Smooth muscle cell (in vitro differentiated cells): ENCODE measurements at regions not wholly inside any gene's neighbourhood (a gene's known extent, or its start where the extent isn't known, plus 50 kb on each side); places are given as distances from the start of the nearest gene placed in this dataset.

Experiments used
- DNase-seq: peaks from one replicate; lab custom pipeline; 2025; ENCODE audit not compliant: unreplicated experiment; lab: John Stamatoyannopoulos, UW
- H2AFZ ChIP-seq: fragments of 200-600 bp; sonication (generic); 2 replicates; pipeline ENCODE4 v1.6.0; 2016; ENCODE audit warnings: antibody characterized with exemption, low read depth, mild to moderate bottlenecking
- H3F3A ChIP-seq: fragments of 200-600 bp; sonication (generic); 2 replicates; pipeline ENCODE4 v1.6.0; 2017; ENCODE audit warnings: antibody characterized with exemption, low read depth
- H3K27ac ChIP-seq: fragments of 200-600 bp; sonication (generic); 2 replicates; pipeline ENCODE4 v1.5.1; 2016; ENCODE audit warnings: low read depth, mild to moderate bottlenecking
- H3K27me3 ChIP-seq: fragments of 200-600 bp; sonication (generic); 2 replicates; pipeline ENCODE4 v1.6.1; 2016; ENCODE audit warnings: low read depth, mild to moderate bottlenecking
- H3K36me3 ChIP-seq: fragments of 200-600 bp; sonication (generic); 2 replicates; pipeline ENCODE4 v1.5.1; 2016; ENCODE audit warnings: low read depth
- H3K4me1 ChIP-seq: fragments of 200-600 bp; sonication (generic); 2 replicates; pipeline ENCODE4 v1.5.1; 2016; ENCODE audit warnings: low read depth
- H3K4me2 ChIP-seq: fragments of 200-600 bp; sonication (generic); 2 replicates; pipeline ENCODE4 v1.6.0; 2016; ENCODE audit warnings: mild to moderate bottlenecking
- H3K4me3 ChIP-seq: fragments of 200-600 bp; sonication (generic); 2 replicates; pipeline ENCODE4 v1.5.1; 2016; ENCODE audit warnings: mild to moderate bottlenecking
- H3K79me2 ChIP-seq: fragments of 200-600 bp; sonication (generic); 2 replicates; pipeline ENCODE4 v1.6.0; 2016; ENCODE audit warnings: low read depth, mild to moderate bottlenecking
- H3K9ac ChIP-seq: fragments of 200-600 bp; sonication (generic); 2 replicates; pipeline ENCODE4 v1.6.0; 2016; ENCODE audit warnings: low read depth
- H3K9me3 ChIP-seq: fragments of 200-600 bp; sonication (generic); replicated peaks from 2 replicates; pipeline ENCODE4 v1.5.1; 2016; ENCODE audit warnings: low read depth
- H4K20me1 ChIP-seq: fragments of 200-600 bp; sonication (generic); 2 replicates; pipeline ENCODE4 v1.6.0; 2016; ENCODE audit warnings: low read depth
- WGBS: methylation state at CpG from one replicate; pipeline ENCODE4 v1.1.7; 2016; ENCODE audit warnings: low lambda C conversion rate; 5-methylcytosine and 5-hydroxymethylcytosine counted together
- TF ChIP-seq, protein P1 (sequence below): fragments of 200-600 bp; sonication (generic); IDR thresholded peaks from 2 replicates; pipeline ENCODE4 v1.5.1; 2017; ENCODE audit warnings: borderline replicate concordance, mild to moderate bottlenecking, antibody characterized with exemption; ENCODE audit not compliant: insufficient read depth, poor library complexity, severe bottlenecking

DNA sequence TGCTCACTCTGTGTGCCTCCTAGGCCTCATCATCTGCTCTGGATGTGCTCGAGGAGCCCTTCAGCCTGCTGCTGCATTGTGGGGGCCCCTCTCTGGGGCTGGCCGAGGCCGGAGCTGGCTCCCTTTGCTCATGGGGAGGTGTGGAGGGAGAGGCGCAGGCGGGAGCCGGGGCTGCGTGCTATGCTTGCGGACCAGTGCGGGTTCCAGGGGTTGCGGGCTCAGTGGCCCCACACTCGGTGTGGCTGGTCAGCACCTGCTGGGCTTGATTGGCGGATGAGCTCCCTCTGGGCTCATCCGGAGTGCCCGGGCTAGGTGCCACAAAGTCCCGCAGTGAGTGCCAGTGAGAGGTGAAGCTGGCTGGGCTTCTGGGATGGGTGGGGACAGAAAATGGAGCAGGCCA is 264.2 kb downstream of the SI start:
- Histone ChIP-seq H3K36me3 (no peaks in the 10 kb centered on the region), H2AFZ (no peak overlapping the region), H3K4me1 (no peaks in the 10 kb centered on the region), H3K79me2 (no peaks in the 10 kb centered on the region), H3K27ac (no peak overlapping the region), H3K27me3 (no peaks in the 10 kb centered on the region), H3F3A (no peaks in the 10 kb centered on the region), H3K9ac (no peak overlapping the region), H4K20me1 (no peaks in the 10 kb centered on the region), H3K4me3 (no peak overlapping the region), H3K4me2 (no peak overlapping the region), H3K9me3 (no peaks in the 10 kb centered on the region)
- TF ChIP-seq, protein P1, sequence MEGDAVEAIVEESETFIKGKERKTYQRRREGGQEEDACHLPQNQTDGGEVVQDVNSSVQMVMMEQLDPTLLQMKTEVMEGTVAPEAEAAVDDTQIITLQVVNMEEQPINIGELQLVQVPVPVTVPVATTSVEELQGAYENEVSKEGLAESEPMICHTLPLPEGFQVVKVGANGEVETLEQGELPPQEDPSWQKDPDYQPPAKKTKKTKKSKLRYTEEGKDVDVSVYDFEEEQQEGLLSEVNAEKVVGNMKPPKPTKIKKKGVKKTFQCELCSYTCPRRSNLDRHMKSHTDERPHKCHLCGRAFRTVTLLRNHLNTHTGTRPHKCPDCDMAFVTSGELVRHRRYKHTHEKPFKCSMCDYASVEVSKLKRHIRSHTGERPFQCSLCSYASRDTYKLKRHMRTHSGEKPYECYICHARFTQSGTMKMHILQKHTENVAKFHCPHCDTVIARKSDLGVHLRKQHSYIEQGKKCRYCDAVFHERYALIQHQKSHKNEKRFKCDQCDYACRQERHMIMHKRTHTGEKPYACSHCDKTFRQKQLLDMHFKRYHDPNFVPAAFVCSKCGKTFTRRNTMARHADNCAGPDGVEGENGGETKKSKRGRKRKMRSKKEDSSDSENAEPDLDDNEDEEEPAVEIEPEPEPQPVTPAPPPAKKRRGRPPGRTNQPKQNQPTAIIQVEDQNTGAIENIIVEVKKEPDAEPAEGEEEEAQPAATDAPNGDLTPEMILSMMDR, result no peak
- DNase-seq, result no peak
- 95% methylated on average over 15 of the region's 15 CpGs for WGBS

DNA sequence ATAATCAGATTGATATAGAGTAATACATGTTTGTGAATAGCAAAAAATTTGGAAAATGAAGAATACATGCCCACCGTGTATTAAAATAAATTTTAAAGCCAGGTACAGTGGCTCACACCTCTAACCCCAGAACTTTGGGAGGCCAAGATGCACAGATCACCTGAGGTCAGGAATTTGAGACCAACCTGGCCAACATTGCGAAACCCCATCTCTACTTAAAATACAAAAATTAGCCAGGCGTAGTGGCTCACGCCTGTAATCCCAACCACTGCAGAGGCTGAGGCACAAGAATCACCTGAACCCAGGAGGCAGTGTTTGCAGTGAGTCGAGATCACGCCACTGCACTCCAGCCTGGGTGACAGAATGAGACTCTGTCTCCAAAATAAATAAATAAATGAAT is 266.3 kb downstream of the SI start:
- Histone ChIP-seq H3K27ac (no peak overlapping the region), H2AFZ (no peak overlapping the region), H3K9me3 (no peaks in the 10 kb centered on the region), H3F3A (no peaks in the 10 kb centered on the region), H3K4me2 (no peak overlapping the region), H3K36me3 (no peaks in the 10 kb centered on the region), H3K4me1 (no peaks in the 10 kb centered on the region), H3K79me2 (no peaks in the 10 kb centered on the region), H3K9ac (no peak overlapping the region), H3K4me3 (no peak overlapping the region), H3K27me3 (no peaks in the 10 kb centered on the region), H4K20me1 (no peaks in the 10 kb centered on the region)
- WGBS, result 95% methylated on average over 6 of the region's 6 CpGs
- no peak for DNase-seq
- TF ChIP-seq, protein P1, result no peak

DNA sequence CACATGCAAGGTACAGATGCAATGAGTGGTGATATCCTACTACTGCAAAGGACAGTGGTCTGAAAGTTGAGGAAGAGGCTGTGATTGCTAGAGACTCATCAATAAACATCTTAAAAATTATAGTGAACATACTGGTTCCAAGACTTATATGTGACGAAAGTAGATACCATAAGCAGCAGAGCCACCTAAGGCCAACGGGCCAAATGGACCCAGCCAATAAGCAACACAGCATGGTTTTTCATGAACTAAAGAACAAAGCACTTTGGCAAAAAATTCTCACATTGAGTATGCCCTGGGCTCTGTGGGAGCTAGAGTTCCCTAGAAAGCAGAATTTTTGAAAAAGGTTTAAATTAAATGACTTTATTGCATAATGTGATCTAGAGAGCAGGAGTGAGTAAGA is 272.1 kb downstream of the SI start:
- Histone ChIP-seq H3K27me3 (no peaks in the 10 kb centered on the region), H3K27ac (no peak overlapping the region), H3K4me3 (no peak overlapping the region), H3K4me2 (no peak overlapping the region), H3K9ac (no peak overlapping the region), H3K79me2 (no peaks in the 10 kb centered on the region), H2AFZ (no peak overlapping the region), H3F3A (no peaks in the 10 kb centered on the region), H3K36me3 (no peaks in the 10 kb centered on the region), H3K9me3 (no peaks in the 10 kb centered on the region), H4K20me1 (no peaks in the 10 kb centered on the region), H3K4me1 (no peaks in the 10 kb centered on the region)
- WGBS, result 74% methylated on average over 2 of the region's 2 CpGs
- no peak for DNase-seq
- TF ChIP-seq, protein P1, result no peak

DNA sequence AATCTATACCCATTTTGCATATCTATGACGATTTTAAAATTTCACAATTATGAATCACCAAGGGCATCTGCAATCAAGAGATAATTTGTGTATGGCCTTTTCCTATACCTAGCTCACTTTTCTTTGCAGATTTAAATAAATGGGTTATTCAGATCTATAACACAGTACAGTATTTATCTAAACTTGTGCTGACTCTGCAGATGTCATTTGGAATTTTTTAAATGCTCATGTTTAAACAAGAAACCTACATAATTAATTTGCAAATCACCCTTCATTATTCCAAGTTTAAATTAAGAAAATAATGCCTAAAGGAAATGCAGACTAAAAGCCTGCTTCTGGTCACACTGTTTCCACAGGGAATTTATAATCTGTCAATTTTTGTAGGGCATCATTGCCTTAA is 284.2 kb downstream of the SI start:
- TF ChIP-seq, protein P1, result no peak
- no peak for DNase-seq
- WGBS, result 83% methylated on average over 1 of the region's 1 CpG
- H3K4me3 ChIP-seq, result no peak overlapping the region
- no peak overlapping the region for H3K27ac ChIP-seq
- H2AFZ ChIP-seq, result no peak overlapping the region
- no peaks in the 10 kb centered on the region for H3K27me3 ChIP-seq
- no peaks in the 10 kb centered on the region for H3K9me3 ChIP-seq
- H4K20me1 ChIP-seq, result no peaks in the 10 kb centered on the region
- no peak overlapping the region for H3K4me2 ChIP-seq
- no peaks in the 10 kb centered on the region for H3K4me1 ChIP-seq
- H3K36me3 ChIP-seq, result no peaks in the 10 kb centered on the region
- H3K79me2 ChIP-seq, result no peaks in the 10 kb centered on the region
- no peaks in the 10 kb centered on the region for H3F3A ChIP-seq
- no peak overlapping the region for H3K9ac ChIP-seq
